GM10248 (cell line): ENCODE measurements at regions not wholly inside any gene's neighbourhood (a gene's known extent, or its start where the extent isn't known, plus 50 kb on each side); places are given as distances from the start of the nearest gene placed in this dataset.
"Not testable (repeated sequence)": the region's sequence is repeated elsewhere in the genome, so short reads cannot be mapped to it uniquely, and the experiment has no call there.

Experiments
- CTCF ChIA-PET: fragments of 300-600 bp; sonication (Branson Sonifier 250); formaldehyde crosslinking; extraction: SDS; loops from one replicate; lab custom pipeline; 2021; ENCODE audit warnings: antibody characterized with exemption; lab: Yijun Ruan, JAX
- POLR2A ChIA-PET: fragments of 350-650 bp; sonication (Branson Sonifier 250); formaldehyde crosslinking; extraction: SDS; loops from one replicate; lab custom pipeline; 2020; ENCODE audit warnings: antibody characterized with exemption; lab: Yijun Ruan, JAX
- DNase-seq: peaks from one replicate; pipeline ENCODE4 v3.0.0; 2012; ENCODE audit errors: extremely low spot score
- TF ChIP-seq, protein P1 (sequence below): IDR thresholded peaks from 2 replicates; pipeline ENCODE4 v1.5.1; 2012; ENCODE audit warnings: mild to moderate bottlenecking, low read depth; ENCODE audit errors: extremely low read depth, missing control alignments, control extremely low read depth

DNA sequence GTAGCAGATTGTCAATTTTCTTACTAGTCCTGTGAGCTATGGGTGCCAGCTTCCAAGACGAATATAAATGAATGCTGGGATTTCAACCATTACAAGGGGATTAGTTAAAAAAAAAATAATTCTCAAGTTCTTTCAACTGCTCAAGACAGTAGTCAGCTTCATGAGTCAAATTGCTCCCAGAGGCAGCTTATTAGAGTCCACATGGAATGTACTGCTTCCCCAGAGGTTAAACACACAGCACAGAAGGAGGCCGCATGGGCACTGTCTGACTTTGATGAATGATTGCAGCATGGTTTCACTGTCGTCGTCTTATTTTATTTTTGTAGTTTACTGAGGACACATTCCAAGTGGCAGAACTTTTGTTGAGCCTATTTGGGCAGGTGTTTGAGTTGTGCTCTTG is 563.2 kb downstream of the TMEM135 start:
- ChIA-PET POLR2A (interaction anchor here (0.7 kb wide), 1 partner anchor 9 kb away, joined by 3 read pairs; no protein-coding TSS in a partner anchor), CTCF (no interaction called here)
- DNase-seq: no peak
- TF ChIP-seq, protein P1, sequence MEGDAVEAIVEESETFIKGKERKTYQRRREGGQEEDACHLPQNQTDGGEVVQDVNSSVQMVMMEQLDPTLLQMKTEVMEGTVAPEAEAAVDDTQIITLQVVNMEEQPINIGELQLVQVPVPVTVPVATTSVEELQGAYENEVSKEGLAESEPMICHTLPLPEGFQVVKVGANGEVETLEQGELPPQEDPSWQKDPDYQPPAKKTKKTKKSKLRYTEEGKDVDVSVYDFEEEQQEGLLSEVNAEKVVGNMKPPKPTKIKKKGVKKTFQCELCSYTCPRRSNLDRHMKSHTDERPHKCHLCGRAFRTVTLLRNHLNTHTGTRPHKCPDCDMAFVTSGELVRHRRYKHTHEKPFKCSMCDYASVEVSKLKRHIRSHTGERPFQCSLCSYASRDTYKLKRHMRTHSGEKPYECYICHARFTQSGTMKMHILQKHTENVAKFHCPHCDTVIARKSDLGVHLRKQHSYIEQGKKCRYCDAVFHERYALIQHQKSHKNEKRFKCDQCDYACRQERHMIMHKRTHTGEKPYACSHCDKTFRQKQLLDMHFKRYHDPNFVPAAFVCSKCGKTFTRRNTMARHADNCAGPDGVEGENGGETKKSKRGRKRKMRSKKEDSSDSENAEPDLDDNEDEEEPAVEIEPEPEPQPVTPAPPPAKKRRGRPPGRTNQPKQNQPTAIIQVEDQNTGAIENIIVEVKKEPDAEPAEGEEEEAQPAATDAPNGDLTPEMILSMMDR: no peak

DNA sequence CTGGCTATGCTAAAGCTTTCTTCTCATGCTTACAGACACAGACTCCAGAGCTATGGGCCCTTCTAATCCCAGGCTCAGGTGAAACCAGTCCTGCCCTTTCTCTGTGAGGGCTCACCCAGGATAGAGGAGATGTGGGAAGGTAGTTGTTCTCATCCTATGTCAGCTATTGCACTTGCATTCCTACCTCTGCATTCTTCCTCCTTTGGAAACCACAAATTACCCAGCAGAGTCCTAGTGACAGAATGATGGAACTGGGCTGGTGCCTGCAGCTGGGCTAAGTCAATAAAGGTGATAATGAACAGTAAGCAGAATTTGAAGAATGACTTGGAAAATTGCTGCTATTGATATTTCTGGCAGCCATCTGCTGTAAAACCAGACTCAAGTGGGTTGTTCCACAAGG is 560.0 kb downstream of the TMEM135 start:
- ChIA-PET CTCF (no interaction called here), POLR2A (no interaction called here)
- TF ChIP-seq, protein P1: no peak
- DNase-seq: no peak

DNA sequence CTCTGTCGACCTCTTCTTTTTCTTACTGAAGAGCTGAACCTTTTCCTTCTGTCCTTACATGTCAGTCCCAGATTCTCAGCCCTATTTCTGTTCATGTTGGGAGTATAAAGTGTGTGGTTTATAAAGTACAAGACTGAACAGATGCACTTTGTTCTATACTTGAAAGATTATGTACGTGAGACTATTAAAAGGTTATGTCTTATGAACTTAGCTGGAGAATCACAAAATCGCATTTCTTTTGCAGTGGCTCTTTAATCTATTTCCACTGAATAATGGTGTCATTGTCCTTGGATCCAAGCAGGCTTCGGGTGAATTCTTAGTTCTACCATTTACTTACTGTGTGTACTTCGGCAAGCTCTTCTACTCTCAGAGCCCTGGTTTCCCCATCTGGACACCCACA is 558.4 kb downstream of the TMEM135 start:
- no peak for DNase-seq
- CTCF ChIA-PET: interaction anchor here (0.9 kb wide), 1 partner anchor 9 kb away, joined by 5 read pairs; no protein-coding TSS in a partner anchor
- POLR2A ChIA-PET: no interaction called here
- TF ChIP-seq, protein P1: no peak

DNA sequence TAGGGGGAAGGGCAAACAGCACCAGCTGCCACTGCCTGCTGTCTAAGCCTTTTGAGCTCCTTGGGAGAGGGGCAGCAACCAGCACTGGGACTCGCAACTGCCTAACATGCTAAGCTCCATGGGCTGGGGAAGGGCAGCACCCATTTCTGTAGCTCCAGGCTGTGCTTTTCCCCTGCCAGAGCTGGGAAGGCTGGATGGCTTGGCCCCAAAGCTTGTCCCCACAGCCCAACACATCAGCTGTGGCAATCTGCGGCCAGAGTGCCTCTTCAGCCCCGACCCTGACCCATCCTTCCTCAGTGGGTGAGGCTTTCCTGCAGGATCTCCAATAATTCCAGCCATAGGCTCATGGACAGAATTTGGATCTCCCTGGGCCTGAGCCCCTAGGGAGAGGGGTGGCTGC is 551.3 kb downstream of the TMEM135 start:
- POLR2A ChIA-PET: no interaction called here
- CTCF ChIA-PET: interaction anchor here (0.7 to 1.0 kb wide), 2 partner anchors 9 to 23 kb away, joined by 3 read pairs; no protein-coding TSS in a partner anchor
- TF ChIP-seq, protein P1: no peak
- no peak for DNase-seq

DNA sequence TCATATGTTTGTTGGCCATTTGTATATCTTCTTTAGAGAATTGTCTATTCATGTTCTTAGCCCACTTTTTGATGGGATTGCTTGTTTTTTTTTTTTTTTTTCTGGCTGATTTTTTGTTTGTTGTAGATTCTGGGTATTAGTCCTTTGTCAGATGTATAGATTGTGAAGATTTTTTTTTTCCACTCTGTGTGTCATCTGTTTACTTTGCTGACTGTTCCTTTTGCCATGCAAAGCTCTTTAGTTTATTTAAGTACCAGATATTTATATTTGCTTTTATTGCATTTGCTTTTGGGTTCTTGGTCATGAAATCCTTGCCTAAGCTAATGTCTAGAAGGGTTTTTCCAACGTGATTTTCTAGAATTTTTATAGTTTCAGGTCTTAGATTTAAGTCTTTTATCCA is 547.9 kb downstream of the TMEM135 start:
- DNase-seq, POLR2A ChIA-PET, CTCF ChIA-PET: not testable (repeated sequence)

DNA sequence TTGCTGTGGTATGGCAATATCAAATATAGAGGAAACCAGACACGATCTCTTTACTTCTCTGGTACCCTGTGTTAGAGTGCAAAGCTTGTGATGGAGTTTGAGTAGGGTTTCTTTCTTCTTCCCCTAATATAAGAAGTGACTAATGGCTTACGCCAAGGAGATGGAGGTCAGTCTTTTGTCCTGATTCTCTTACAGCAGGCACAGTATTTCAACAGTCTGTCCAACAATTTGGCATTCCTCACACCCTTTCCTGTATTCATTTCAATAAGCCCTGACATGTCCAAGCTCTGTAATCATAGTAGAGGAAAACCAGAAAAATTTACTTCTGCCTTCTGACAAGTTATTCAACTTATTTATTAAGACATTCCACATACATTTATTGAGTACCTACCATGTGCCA is 546.2 kb downstream of the TMEM135 start:
- TF ChIP-seq, protein P1: no peak
- CTCF ChIA-PET: interaction anchor here (1.2 kb wide), 1 partner anchor 9 kb away, joined by 4 read pairs; no protein-coding TSS in a partner anchor
- no peak for DNase-seq
- POLR2A ChIA-PET: no interaction called here

DNA sequence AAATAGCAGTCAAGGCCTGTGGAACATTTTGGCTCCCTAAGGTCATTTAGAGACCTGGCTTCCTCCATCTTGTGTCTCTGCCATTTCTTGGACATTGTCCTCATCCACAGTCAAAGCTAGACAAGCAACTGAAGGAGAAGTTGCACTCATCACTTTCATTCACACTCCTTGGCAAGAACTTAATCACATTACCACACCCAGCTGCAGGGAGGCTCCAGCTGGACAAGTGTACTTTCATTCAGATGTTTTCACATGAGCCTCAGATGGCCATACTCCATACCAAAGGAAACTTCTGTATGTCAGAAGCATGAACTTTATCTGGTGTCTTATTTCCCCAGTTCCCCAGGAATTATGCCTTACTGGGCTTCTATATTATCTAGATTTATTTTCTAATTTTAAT is 537.4 kb downstream of the TMEM135 start:
- CTCF ChIA-PET: interaction anchor here (1.4 kb wide), 1 partner anchor 9 kb away, joined by 4 read pairs; no protein-coding TSS in a partner anchor
- TF ChIP-seq, protein P1: no peak
- DNase-seq: no peak
- POLR2A ChIA-PET: no interaction called here
